H4 (cell line): ENCODE measurements at regions not wholly inside any gene's neighbourhood (a gene's known extent, or its start where the extent isn't known, plus 50 kb on each side); places are given as distances from the start of the nearest gene placed in this dataset.
A peak's percentile ranks its signal among the peaks of the same experiment; 100 is the strongest.

ENCODE experiments used
- DNase-seq: peaks from one replicate; pipeline ENCODE4 v3.0.0-alpha.2; 2015; ENCODE audit warnings: low spot score

- DNase-seq, result no peak
These were observed 75.1 kb upstream of the ZBTB40 start for GRCh38 chr1:22376546-22376945.

- no peak for DNase-seq
These were observed 74.7 kb upstream of the ZBTB40 start for GRCh38 chr1:22376976-22377375.

- no peak for DNase-seq
These were observed 72.1 kb upstream of the ZBTB40 start for GRCh38 chr1:22379566-22379965.

- DNase-seq, result no peak
These were observed 71.4 kb upstream of the ZBTB40 start for GRCh38 chr1:22380024-22380785.

GRCh38 chr1:22383526-22384294 is 67.9 kb upstream of the ZBTB40 start:
- DNase-seq, result no peak

- DNase-seq, result no peak
These were observed 66.1 kb upstream of the ZBTB40 start for GRCh38 chr1:22385537-22385936.

GRCh38 chr1:22386774-22387173 is 64.9 kb upstream of the ZBTB40 start:
- no peak for DNase-seq

GRCh38 chr1:22387919-22388580 is 63.6 kb upstream of the ZBTB40 start:
- no peak for DNase-seq

GRCh38 chr1:22388671-22389450 is 62.8 kb upstream of the ZBTB40 start:
- no peak for DNase-seq

GRCh38 chr1:22393587-22393986 is 58.1 kb upstream of the ZBTB40 start:
- DNase-seq, result no peak

GRCh38 chr1:22398656-22399420 is 52.8 kb upstream of the ZBTB40 start:
- DNase-seq, result peak; percentile 91

- DNase-seq, result no peak
These were observed 52.1 kb upstream of the ZBTB40 start for GRCh38 chr1:22399421-22400091.
